HEK293 (cell line): ENCODE measurements at regions not wholly inside any gene's neighbourhood (a gene's known extent, or its start where the extent isn't known, plus 50 kb on each side); places are given as distances from the start of the nearest gene placed in this dataset.
A peak's percentile ranks its signal among the peaks of the same experiment; 100 is the strongest.

ENCODE experiments used
- CTCF ChIA-PET: fragments of 350-600 bp; formaldehyde crosslinking; extraction: SDS; loops from one replicate; lab custom pipeline; 2021; ENCODE audit warnings: antibody characterized with exemption; lab: Yijun Ruan, JAX
- POLR2A ChIA-PET: fragments of 300-600 bp; formaldehyde crosslinking; extraction: SDS; loops from one replicate; lab custom pipeline; 2020; ENCODE audit warnings: antibody characterized with exemption, inconsistent platforms; lab: Yijun Ruan, JAX
- H3K27ac ChIP-seq: fragments of 200-500 bp; sonication (Bioruptor generic); 2 replicates; pipeline ENCODE4 v1.5.1; 2014; ENCODE audit warnings: low read depth, low read length, control low read depth, inconsistent platforms; ENCODE audit errors: extremely low read depth
- H3K36me3 ChIP-seq, 2 experiments: fragments of 200-500 bp in 1 of 2; sonication (Bioruptor generic) in 1 of 2; 1 replicate in 1 of 2; 2 replicates in 1 of 2; pipeline ENCODE4 v1.5.1; 2014 to 2017; ENCODE audit warnings: inconsistent platforms in 2 of 2, low read length in 2 of 2; ENCODE audit not compliant: control insufficient read depth in 2 of 2, insufficient read depth in 1 of 2
- H3K4me1 ChIP-seq: fragments of 200-500 bp; sonication (Bioruptor generic); 2 replicates; pipeline ENCODE4 v1.5.1; 2014; ENCODE audit warnings: mild to moderate bottlenecking, low read length, inconsistent platforms; ENCODE audit not compliant: control insufficient read depth, insufficient read depth
- H3K4me3 ChIP-seq: 2 replicates; pipeline ENCODE4 v1.5.1; 2011; ENCODE audit warnings: low read depth, mild to moderate bottlenecking, control low read depth, low read length, moderate library complexity
- H3K9me3 ChIP-seq: fragments of 200-500 bp; sonication (Bioruptor generic); 2 replicates; pipeline ENCODE4 v1.5.1; 2014; ENCODE audit warnings: low read depth, low read length, inconsistent platforms; ENCODE audit not compliant: control insufficient read depth, insufficient read depth
- FEZF1 ChIP-seq: fragments of 450-650 bp; formaldehyde crosslinking; IDR thresholded peaks from 2 replicates; pipeline ENCODE4 v1.5.1; 2016; ENCODE audit warnings: missing biosample characterization, missing genetic modification characterization
- GLIS1 ChIP-seq: fragments of 450-650 bp; formaldehyde crosslinking; IDR thresholded peaks from 2 replicates; pipeline ENCODE4 v1.5.1; 2016; ENCODE audit warnings: missing biosample characterization, missing genetic modification characterization
- HOXC10 ChIP-seq: sonication (generic); formaldehyde crosslinking; IDR thresholded peaks from 2 replicates; pipeline ENCODE4 v1.8.1; 2023; ENCODE audit warnings: mild to moderate bottlenecking, missing genetic modification reagents
- KLF17 ChIP-seq: fragments of 450-650 bp; formaldehyde crosslinking; IDR thresholded peaks from 2 replicates; pipeline ENCODE4 v1.5.1; 2016; ENCODE audit warnings: missing biosample characterization, missing genetic modification characterization
- REST ChIP-seq: fragments of 450-650 bp; formaldehyde crosslinking; IDR thresholded peaks from 2 replicates; pipeline ENCODE4 v1.5.1; 2016; ENCODE audit warnings: missing biosample characterization, missing genetic modification characterization
- SETDB1 ChIP-seq: IDR thresholded peaks from one replicate; pipeline ENCODE4 v1.6.1; 2017; ENCODE audit warnings: mild to moderate bottlenecking, low read length, moderate library complexity, mixed read lengths; ENCODE audit not compliant: insufficient read length
- TSHZ1 ChIP-seq: fragments of 450-650 bp; formaldehyde crosslinking; IDR thresholded peaks from 2 replicates; pipeline ENCODE4 v1.5.1; 2016; ENCODE audit warnings: missing biosample characterization, missing genetic modification characterization, borderline replicate concordance
- WT1 ChIP-seq: fragments of 450-650 bp; formaldehyde crosslinking; IDR thresholded peaks from 2 replicates; pipeline ENCODE4 v1.5.1; 2016; ENCODE audit warnings: missing biosample characterization, missing genetic modification characterization
- ZBTB1 ChIP-seq: fragments of 450-650 bp; formaldehyde crosslinking; IDR thresholded peaks from 2 replicates; pipeline ENCODE4 v1.5.1; 2016; ENCODE audit warnings: missing biosample characterization, missing genetic modification characterization
- ZBTB44 ChIP-seq: fragments of 450-650 bp; IDR thresholded peaks from 2 replicates; pipeline ENCODE4 v1.5.1; 2018; ENCODE audit warnings: missing biosample characterization, mild to moderate bottlenecking, missing genetic modification characterization
- ZNF16 ChIP-seq: fragments of 450-650 bp; formaldehyde crosslinking; IDR thresholded peaks from 2 replicates; pipeline ENCODE4 v1.5.1; 2016; ENCODE audit warnings: low read depth, missing biosample characterization, missing genetic modification characterization
- ZNF335 ChIP-seq: fragments of 450-650 bp; formaldehyde crosslinking; conservative IDR thresholded peaks from 2 replicates; pipeline ENCODE4 v1.5.1; 2016; ENCODE audit warnings: missing biosample characterization, missing genetic modification characterization
- ZNF433 ChIP-seq: fragments of 450-650 bp; formaldehyde crosslinking; IDR thresholded peaks from 2 replicates; pipeline ENCODE4 v1.5.1; 2016; ENCODE audit warnings: missing biosample characterization, missing genetic modification characterization, low read depth
- ZNF548 ChIP-seq: fragments of 450-650 bp; formaldehyde crosslinking; IDR thresholded peaks from 2 replicates; pipeline ENCODE4 v1.5.1; 2016; ENCODE audit warnings: missing biosample characterization, missing genetic modification characterization
- ZNF670 ChIP-seq: fragments of 450-650 bp; formaldehyde crosslinking; IDR thresholded peaks from 2 replicates; pipeline ENCODE4 v1.5.1; 2016; ENCODE audit warnings: missing biosample characterization, missing genetic modification characterization, low read depth
- ZNF747 ChIP-seq: fragments of 450-650 bp; formaldehyde crosslinking; IDR thresholded peaks from 2 replicates; pipeline ENCODE4 v1.5.1; 2016; ENCODE audit warnings: missing biosample characterization, missing genetic modification characterization
- ZNF776 ChIP-seq: fragments of 450-650 bp; formaldehyde crosslinking; IDR thresholded peaks from 2 replicates; pipeline ENCODE4 v1.5.0; 2017; ENCODE audit warnings: missing biosample characterization, missing genetic modification characterization, borderline replicate concordance
- ZNF792 ChIP-seq: fragments of 450-650 bp; formaldehyde crosslinking; IDR thresholded peaks from 2 replicates; pipeline ENCODE4 v1.5.1; 2016; ENCODE audit warnings: missing biosample characterization, missing genetic modification characterization

GRCh38 chr20:48180024-48180423, 394.7 kb upstream of the SULF2 start:
- Histone ChIP-seq H3K9me3 (no peaks in the 10 kb centered on the region), H3K4me1 (peaks cover 8% of the 10 kb centered on the region; the same call in 1 of the 2 replicates), H3K27ac (peak overlapping the region; percentile 45), H3K36me3 (no peaks in the 10 kb centered on the region), H3K4me3 (no peak overlapping the region)
- ChIA-PET CTCF (no interaction called here), POLR2A (no interaction called here)
- TF ChIP-seq ZNF16 = no peak
- no peak for TF ChIP-seq ZNF433 (tag by site-specific recombination)
- TF ChIP-seq ZNF747 = no peak
- TF ChIP-seq KLF17 = peak; percentile 56; the same call in 1 of the 2 replicates
- TF ChIP-seq ZBTB44 (tag by site-specific recombination) = no peak
- no peak for TF ChIP-seq ZBTB1
- TF ChIP-seq TSHZ1 (tag by site-specific recombination) = 0 out of 2 replicates have a peak, but pooled peaks have one; percentile 42
- no peak for TF ChIP-seq ZNF776 (tag by site-specific recombination)
- peak; percentile 28 for TF ChIP-seq SETDB1
- no peak for TF ChIP-seq REST
- no peak for TF ChIP-seq ZNF792 (tag by site-specific recombination)
- peak; percentile 75 for TF ChIP-seq WT1 (tag by site-specific recombination)
- TF ChIP-seq ZNF548 = no peak
- no peak for TF ChIP-seq GLIS1 (tag by site-specific recombination)
- TF ChIP-seq ZNF335 (tag by site-specific recombination) = 0 out of 2 replicates have a peak, but pooled peaks have one; percentile 19
- TF ChIP-seq HOXC10 (CRISPR knock-in tag) = no peak
- no peak for TF ChIP-seq ZNF670
- TF ChIP-seq FEZF1 = no peak
